Pancreas (tissue), 10 donors: ENCODE measurements at regions not wholly inside any gene's neighbourhood (a gene's known extent, or its start where the extent isn't known, plus 50 kb on each side); places are given as distances from the start of the nearest gene placed in this dataset.

ENCODE experiments used
- ATAC-seq, 4 donors: fragments of 200-7000 bp; cut with Tn5 transposase; one replicate each; pipeline versions ENCODE4 v1.8.0 to v1.9.1; 2020; ENCODE audit warnings: mild to moderate bottlenecking in 4 of 4, moderate library complexity in 4 of 4
- DNase-seq, 6 donors: peaks; one replicate each; pipeline ENCODE4 v3.0.0-alpha.2; 2020
- FAIRE-seq: peaks from 2 replicates; lab custom pipeline; 2012; peaks lifted over from hg19 to GRCh38; lab: Jason Lieb, UNC
- H3K27ac ChIP-seq, 4 donors: fragments of 200-600 bp; sonication (generic); 1 replicate in 3 of 4; 2 replicates in 1 of 4; pipeline versions ENCODE4 v1.5.0 to v1.8.0; 2020
- H3K27me3 ChIP-seq, 4 donors: fragments of 200-600 bp; one replicate each; pipeline ENCODE4 v1.8.0; 2021
- H3K36me3 ChIP-seq, 3 donors: fragments of 200-600 bp; sonication (generic) in 1 of 3; one replicate each; pipeline versions ENCODE4 v1.5.0 to v1.8.0; 2020 to 2021
- H3K4me1 ChIP-seq, 3 donors: fragments of 200-600 bp; one replicate each; pipeline ENCODE4 v1.8.0; 2021
- H3K4me3 ChIP-seq, 4 donors: fragments of 200-600 bp; sonication (generic) in 2 of 4; one replicate each; pipeline versions ENCODE4 v1.5.0 to v1.8.0; 2020 to 2021
- H3K9me3 ChIP-seq, 4 donors: fragments of 200-600 bp; one replicate each; pipeline ENCODE4 v1.8.0; 2021
- WGBS, 2 donors: extraction: QIAGEN DNeasy Blood & Tissue Kit; methylation state at CpG; one replicate each; pipeline ENCODE4 v1.1.7; 2013; 5-methylcytosine and 5-hydroxymethylcytosine counted together
- intact Hi-C, 3 donors: fragments of 100-400 bp; cut with DNase I; formaldehyde crosslinking; loops; one replicate each; pipeline versions ENCODE4 v1.11.1 to v1.14.2; 2022
- TF ChIP-seq, protein P1 (sequence below), 4 donors: fragments of 200-600 bp; sonication (generic) in 3 of 4; IDR thresholded peaks; one replicate each; pipeline versions ENCODE4 v1.5.0 to v1.8.0; 2021; ENCODE audit warnings: antibody characterized with exemption in 4 of 4
- donor health status: healthy with polysubstance abuse.
- donor health status: DM: no; HTN: no; CAD: no; lungs with moderate emphysema.
- donor health status: DM: no; HTN: no; CAD: no.
- donor health status: control.
- donor health status: control.
- donor health status: Bipolar disorder and iron deficiency.
- donor health status: DM: yes; HTN: yes; CAD: no.
- donor health status: DM: no; HTN: no; CAD: no.
- donor health status: DM: no; HTN: no; CAD: no.
- donor health status: DM: yes; HTN: yes; CAD: no.

DNA sequence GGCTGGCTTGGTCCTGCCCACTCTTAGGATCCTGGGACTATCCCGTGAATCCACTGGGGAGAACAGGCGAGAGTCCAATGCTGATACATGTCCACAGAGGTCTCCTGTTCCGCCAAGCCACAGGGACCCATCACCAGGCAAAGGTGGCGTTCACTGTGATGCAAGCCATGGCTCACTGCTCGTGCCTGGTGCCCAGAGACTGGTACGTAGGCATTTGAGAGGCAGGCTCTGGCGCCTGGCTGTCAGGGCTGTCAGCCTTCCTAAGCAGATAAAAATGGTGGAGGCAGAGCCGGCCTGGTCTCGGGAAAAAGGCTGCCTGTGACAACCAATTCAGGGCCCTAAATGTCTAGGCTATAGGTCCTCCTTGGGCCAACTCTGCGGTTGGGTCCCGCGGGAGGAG, 2329.0 kb downstream of the TP53TG3F start:
- TF ChIP-seq, protein P1, sequence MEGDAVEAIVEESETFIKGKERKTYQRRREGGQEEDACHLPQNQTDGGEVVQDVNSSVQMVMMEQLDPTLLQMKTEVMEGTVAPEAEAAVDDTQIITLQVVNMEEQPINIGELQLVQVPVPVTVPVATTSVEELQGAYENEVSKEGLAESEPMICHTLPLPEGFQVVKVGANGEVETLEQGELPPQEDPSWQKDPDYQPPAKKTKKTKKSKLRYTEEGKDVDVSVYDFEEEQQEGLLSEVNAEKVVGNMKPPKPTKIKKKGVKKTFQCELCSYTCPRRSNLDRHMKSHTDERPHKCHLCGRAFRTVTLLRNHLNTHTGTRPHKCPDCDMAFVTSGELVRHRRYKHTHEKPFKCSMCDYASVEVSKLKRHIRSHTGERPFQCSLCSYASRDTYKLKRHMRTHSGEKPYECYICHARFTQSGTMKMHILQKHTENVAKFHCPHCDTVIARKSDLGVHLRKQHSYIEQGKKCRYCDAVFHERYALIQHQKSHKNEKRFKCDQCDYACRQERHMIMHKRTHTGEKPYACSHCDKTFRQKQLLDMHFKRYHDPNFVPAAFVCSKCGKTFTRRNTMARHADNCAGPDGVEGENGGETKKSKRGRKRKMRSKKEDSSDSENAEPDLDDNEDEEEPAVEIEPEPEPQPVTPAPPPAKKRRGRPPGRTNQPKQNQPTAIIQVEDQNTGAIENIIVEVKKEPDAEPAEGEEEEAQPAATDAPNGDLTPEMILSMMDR (IDR thresholded peaks at IDR 0.05) = no peak
- Histone ChIP-seq H3K36me3 (no peaks in the 10 kb centered on the region), H3K4me3 (no peak overlapping the region), H3K9me3 (peaks cover 0 to 5% (median 0%) of the 10 kb centered on the region in 4 donors), H3K27ac (no peak overlapping the region), H3K27me3 (no peaks in the 10 kb centered on the region), H3K4me1 (no peaks in the 10 kb centered on the region)
- no peak for FAIRE-seq
- DNase-seq = peak in 1 of 6 donors; percentile 33
- 56 to 61% methylated on average over 12 of the region's 12 CpGs for WGBS, 2 donors
- intact Hi-C loops = no loop called here
- no peak for ATAC-seq

DNA sequence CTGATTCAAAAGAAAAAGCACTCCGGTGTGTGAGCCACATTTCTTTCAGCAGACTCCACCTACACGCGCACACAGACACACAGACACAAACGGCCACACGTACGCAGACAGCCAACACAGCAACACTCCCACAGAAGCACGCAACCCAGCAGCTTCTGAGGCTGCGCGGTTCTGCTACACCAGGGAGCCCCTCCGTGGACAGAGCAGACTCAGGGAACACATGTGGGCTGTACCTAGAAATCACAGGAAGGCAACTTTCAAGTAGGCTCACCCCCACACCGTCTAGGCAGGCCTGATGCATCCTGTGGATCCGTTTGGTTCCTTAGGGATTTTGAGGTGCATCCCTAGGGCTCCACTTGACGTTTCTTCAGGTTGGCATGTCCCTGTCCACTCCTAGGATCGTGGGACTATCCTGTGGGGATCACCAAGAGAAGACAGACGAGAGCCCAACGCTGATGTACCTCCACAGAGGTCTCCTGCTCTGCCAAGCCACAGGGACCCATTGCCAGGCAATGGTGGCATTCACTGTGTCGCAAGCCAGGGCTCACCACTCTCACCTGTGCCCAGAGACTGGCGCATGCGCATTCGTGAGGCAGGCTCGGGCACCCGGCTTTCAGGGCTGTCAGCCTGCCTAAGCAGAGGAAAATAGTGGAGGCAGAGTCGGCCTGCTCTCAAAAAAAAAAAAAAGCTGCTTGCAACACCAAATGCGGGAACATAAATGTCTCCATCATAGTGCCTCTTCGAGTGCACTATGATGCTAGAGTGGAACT, 2333.3 kb downstream of the TP53TG3F start:
- no peak overlapping the region for H3K4me3 ChIP-seq
- 59 to 68% methylated on average over 25 of the region's 25 CpGs for WGBS, 2 donors

DNA sequence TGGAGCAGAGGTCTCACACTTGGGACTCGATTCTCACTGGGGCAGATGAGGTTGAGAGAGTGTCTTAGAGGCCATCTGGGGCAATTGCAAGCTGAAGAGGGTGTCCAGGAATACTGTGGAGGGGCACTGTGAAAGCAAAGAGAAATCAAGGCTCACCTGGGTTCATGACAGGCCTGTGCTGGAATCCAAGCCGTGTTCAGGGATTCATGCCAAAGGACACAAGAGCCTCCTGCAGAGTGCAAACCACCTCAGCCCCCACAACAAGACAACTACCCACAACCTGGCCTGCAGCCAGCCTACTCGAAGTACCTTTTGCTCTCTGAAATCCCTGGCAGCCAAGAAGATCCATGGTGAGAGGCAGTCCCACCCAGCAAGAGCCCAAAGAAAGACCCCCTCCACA, 2334.2 kb downstream of the TP53TG3F start:
- TF ChIP-seq, protein P1 (IDR thresholded peaks at IDR 0.05) = no peak
- intact Hi-C loops = no loop called here
- H3K4me3 ChIP-seq = no peak overlapping the region
- no peaks in the 10 kb centered on the region for H3K27me3 ChIP-seq
- no peaks in the 10 kb centered on the region for H3K9me3 ChIP-seq
- no peak overlapping the region for H3K27ac ChIP-seq
- FAIRE-seq (no peak), ATAC-seq (no peak), DNase-seq (peak in 1 of 6 donors; percentile 33)
- H3K4me1 ChIP-seq = no peaks in the 10 kb centered on the region
- WGBS, 2 donors = 22 to 31% methylated on average over 3 of the region's 3 CpGs
- H3K36me3 ChIP-seq = no peaks in the 10 kb centered on the region

More for the DNA sequence above, 2333.3 kb downstream of the TP53TG3F start:
- DNase-seq (peak in 1 of 6 donors; percentile 32), ATAC-seq (no peak), FAIRE-seq (no peak)
- H3K27me3 ChIP-seq = no peaks in the 10 kb centered on the region
- intact Hi-C loops = no loop called here
- H3K4me1 ChIP-seq = no peaks in the 10 kb centered on the region
- H3K9me3 ChIP-seq = no peaks in the 10 kb centered on the region
- no peak overlapping the region for H3K27ac ChIP-seq
- TF ChIP-seq, protein P1 (IDR thresholded peaks at IDR 0.05) = no peak
- no peaks in the 10 kb centered on the region for H3K36me3 ChIP-seq

DNA sequence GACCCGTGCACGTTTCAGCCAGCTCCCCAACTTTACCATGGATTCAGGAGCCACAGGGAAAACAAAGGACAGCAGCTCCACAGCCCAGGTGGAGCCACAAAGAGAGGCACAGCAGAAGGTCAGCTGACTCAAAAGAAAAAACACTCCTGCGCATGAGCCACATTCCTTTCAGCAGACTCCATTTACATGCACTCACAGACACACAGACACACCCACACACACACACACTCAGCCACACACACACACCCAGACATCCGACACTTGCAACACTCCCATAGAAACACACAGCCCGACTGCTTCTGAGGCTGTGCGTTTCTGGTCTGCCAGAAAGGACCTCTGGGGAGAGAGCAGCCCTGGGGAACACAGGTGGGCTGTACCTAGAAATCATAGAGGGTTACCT, 2335.5 kb downstream of the TP53TG3F start:
- Histone ChIP-seq H3K9me3 (no peaks in the 10 kb centered on the region), H3K4me3 (no peak overlapping the region), H3K27me3 (no peaks in the 10 kb centered on the region), H3K4me1 (no peaks in the 10 kb centered on the region), H3K27ac (no peak overlapping the region), H3K36me3 (no peaks in the 10 kb centered on the region)
- WGBS, 2 donors = 40 to 55% methylated on average over 6 of the region's 6 CpGs
- no peak for DNase-seq
- no peak for FAIRE-seq
- intact Hi-C loops = no loop called here
- TF ChIP-seq, protein P1 (IDR thresholded peaks at IDR 0.05) = no peak
- no peak for ATAC-seq

DNA sequence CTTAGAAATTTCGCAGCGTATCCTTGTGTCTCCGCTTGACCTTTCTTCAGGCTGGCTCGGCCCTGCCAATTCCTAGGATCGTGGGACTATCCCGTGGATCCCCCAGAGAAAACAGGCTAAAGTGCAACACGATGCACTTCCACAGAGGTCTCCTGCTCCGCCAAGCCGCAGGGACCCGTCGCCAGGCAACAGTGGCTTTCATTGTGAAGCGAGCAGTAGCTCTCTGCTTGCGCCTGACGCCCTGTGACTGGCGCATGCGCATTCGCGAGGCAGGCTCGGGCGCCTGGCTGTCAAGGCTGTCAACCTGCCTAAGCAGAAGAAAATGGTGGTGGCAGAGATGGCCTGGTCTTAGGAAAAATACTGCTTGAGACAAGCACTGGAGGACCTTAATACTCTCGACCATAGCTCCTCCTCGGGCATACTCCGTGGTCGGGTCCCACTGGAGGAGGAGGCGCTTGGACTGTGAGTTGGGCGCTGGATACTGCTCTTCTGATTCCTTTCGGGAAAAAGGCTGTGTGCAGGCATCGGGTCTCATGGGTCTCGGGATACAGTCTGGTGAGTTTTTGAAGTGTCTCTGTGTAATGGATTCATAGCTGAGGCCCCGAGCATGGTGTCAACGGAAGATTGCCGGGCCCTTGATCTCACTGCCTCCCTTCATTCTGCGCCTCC, 2336.1 kb downstream of the TP53TG3F start:
- Histone ChIP-seq H3K27me3 (no peaks in the 10 kb centered on the region), H3K36me3 (no peaks in the 10 kb centered on the region), H3K9me3 (no peaks in the 10 kb centered on the region), H3K27ac (no peak overlapping the region), H3K4me3 (no peak overlapping the region), H3K4me1 (no peaks in the 10 kb centered on the region)
- DNase-seq (peak in 1 of 6 donors; percentile 24), ATAC-seq (no peak), FAIRE-seq (no peak)
- TF ChIP-seq, protein P1 (IDR thresholded peaks at IDR 0.05) = no peak
- intact Hi-C loops = no loop called here
- WGBS, 2 donors = 53 to 55% methylated on average over 33 of the region's 33 CpGs
